ENCODE measurements at regions not wholly inside any gene's neighbourhood (a gene's known extent, or its start where the extent isn't known, plus 50 kb on each side); places are given as distances from the start of the nearest gene placed in this dataset.
"Not testable (repeated sequence)": the region's sequence is repeated elsewhere in the genome, so short reads cannot be mapped to it uniquely, and the experiment has no call there.

- Histone ChIP-seq H2BK12ac (ENCODE audit: low read length) (no peak overlapping the region), H3K14ac (ENCODE audit: low read length) (no peak overlapping the region), H4K91ac (ENCODE audit: low read depth, low read length) (no peak overlapping the region), H3K4me3 (ENCODE audit: low read depth, low read length) (no peak overlapping the region), H4K12ac (ENCODE audit: low read depth, low read length) (no peak overlapping the region), H2BK5ac (ENCODE audit: low read depth, low read length, poor library complexity) (no peak overlapping the region), H3K79me2 (ENCODE audit: control insufficient read depth, insufficient read depth, low read length, poor library complexity) (no peaks in the 10 kb centered on the region), H3K18ac (ENCODE audit: low read length) (no peak overlapping the region), H3K9ac (ENCODE audit: low read length) (no peak overlapping the region), H3K79me1 (ENCODE audit: low read length) (no peaks in the 10 kb centered on the region), H3K27me3 (ENCODE audit: insufficient read depth, low read length) (no peaks in the 10 kb centered on the region), H3K23ac (ENCODE audit: low read length) (no peak overlapping the region), H4K8ac (ENCODE audit: low read depth, low read length) (no peak overlapping the region), H2BK120ac (ENCODE audit: insufficient read depth, low read length, poor library complexity) (no peak overlapping the region), H3K4me1 (ENCODE audit: control insufficient read depth in 1 of 2, insufficient read depth in 2 of 2, low read length in 2 of 2) (no peaks in the 10 kb centered on the region), H3K4me2 (ENCODE audit: low read length) (no peak overlapping the region), H3K27ac (ENCODE audit: low read depth, low read length) (no peak overlapping the region), H3K36me3 (ENCODE audit: control insufficient read depth in 1 of 2, insufficient read depth in 2 of 2, low read length in 2 of 2) (no peaks in the 10 kb centered on the region), H3K9me3 (ENCODE audit: insufficient read depth, low read depth, low read length) (no peaks in the 10 kb centered on the region), H3K4ac (ENCODE audit: low read depth, low read length) (no peak overlapping the region), H2AK5ac (ENCODE audit: low read length) (no peak overlapping the region), H2AFZ (ENCODE audit: insufficient read depth, low read length, poor library complexity) (no peak overlapping the region)
- DNase-seq: no peak
- WGBS (ENCODE audit: extremely low coverage, insufficient coverage, insufficient read length): no CpG with 5 or more reads among the region's 1 CpG
Measured at GRCh38 chr11:81203876-81204275, 1529.8 kb downstream of the FAM181B start.

GRCh38 chr11:81197396-81197795 lies 1536.3 kb downstream of the FAM181B start:
- H3K23ac ChIP-seq (ENCODE audit: low read length): no peak overlapping the region
- H2AFZ ChIP-seq (ENCODE audit: insufficient read depth, low read length, poor library complexity): no peak overlapping the region
- H2BK5ac ChIP-seq (ENCODE audit: low read depth, low read length, poor library complexity): no peak overlapping the region
- H2BK12ac ChIP-seq (ENCODE audit: low read length): no peak overlapping the region
- H3K79me2 ChIP-seq (ENCODE audit: control insufficient read depth, insufficient read depth, low read length, poor library complexity): no peaks in the 10 kb centered on the region
- H3K4me3 ChIP-seq (ENCODE audit: low read depth, low read length): no peak overlapping the region
- no peak overlapping the region for H2AK5ac ChIP-seq (ENCODE audit: low read length)
- no peak overlapping the region for H3K9ac ChIP-seq (ENCODE audit: low read length)
- H3K14ac ChIP-seq (ENCODE audit: low read length): no peak overlapping the region
- no peaks in the 10 kb centered on the region for H3K4me1 ChIP-seq (ENCODE audit: control insufficient read depth in 1 of 2, insufficient read depth in 2 of 2, low read length in 2 of 2)
- no peaks in the 10 kb centered on the region for H3K36me3 ChIP-seq (ENCODE audit: control insufficient read depth in 1 of 2, insufficient read depth in 2 of 2, low read length in 2 of 2)
- WGBS (ENCODE audit: extremely low coverage, insufficient coverage, insufficient read length): no CpG with 5 or more reads among the region's 3 CpGs
- H2BK120ac ChIP-seq (ENCODE audit: insufficient read depth, low read length, poor library complexity): no peak overlapping the region
- no peak for DNase-seq
- H4K8ac ChIP-seq (ENCODE audit: low read depth, low read length): no peak overlapping the region
- no peaks in the 10 kb centered on the region for H3K79me1 ChIP-seq (ENCODE audit: low read length)
- no peak overlapping the region for H4K91ac ChIP-seq (ENCODE audit: low read depth, low read length)
- peaks cover 2% of the 10 kb centered on the region for H3K9me3 ChIP-seq (ENCODE audit: insufficient read depth, low read depth, low read length)
- H3K4ac ChIP-seq (ENCODE audit: low read depth, low read length): no peak overlapping the region
- H3K27ac ChIP-seq (ENCODE audit: low read depth, low read length): no peak overlapping the region
- H3K4me2 ChIP-seq (ENCODE audit: low read length): no peak overlapping the region
- no peak overlapping the region for H4K12ac ChIP-seq (ENCODE audit: low read depth, low read length)
- H3K27me3 ChIP-seq (ENCODE audit: insufficient read depth, low read length): no peaks in the 10 kb centered on the region
- no peak overlapping the region for H3K18ac ChIP-seq (ENCODE audit: low read length)

DNA sequence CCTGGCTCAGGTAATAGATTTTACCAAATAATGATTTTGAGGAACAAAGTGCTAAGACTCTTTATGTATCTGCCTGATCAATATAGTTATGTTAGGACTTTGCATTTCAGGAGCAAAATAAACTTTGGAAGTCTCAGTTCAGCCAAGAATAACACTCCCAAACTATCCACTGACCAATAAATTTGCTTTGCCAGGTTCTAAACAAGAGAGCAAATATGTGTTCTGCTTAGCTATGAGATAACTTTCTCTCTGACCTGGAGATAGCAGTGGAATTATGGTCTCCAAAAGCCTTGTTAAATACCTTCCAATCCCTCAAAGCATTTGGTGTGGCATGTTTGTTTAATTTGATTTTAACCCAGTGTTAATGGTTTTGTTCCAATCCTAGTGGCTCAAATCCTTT lies 1541.1 kb downstream of the FAM181B start:
- H3K79me1 ChIP-seq (ENCODE audit: low read length): no peaks in the 10 kb centered on the region
- H3K18ac ChIP-seq (ENCODE audit: low read length): no peak overlapping the region
- no peak overlapping the region for H3K4ac ChIP-seq (ENCODE audit: low read depth, low read length)
- no peak for DNase-seq
- H3K23ac ChIP-seq (ENCODE audit: low read length): no peak overlapping the region
- no peak overlapping the region for H2BK120ac ChIP-seq (ENCODE audit: insufficient read depth, low read length, poor library complexity)
- no peak overlapping the region for H2BK12ac ChIP-seq (ENCODE audit: low read length)
- H2AK5ac ChIP-seq (ENCODE audit: low read length): no peak overlapping the region
- no peak overlapping the region for H3K4me3 ChIP-seq (ENCODE audit: low read depth, low read length)
- H2AFZ ChIP-seq (ENCODE audit: insufficient read depth, low read length, poor library complexity): no peak overlapping the region
- H3K27me3 ChIP-seq (ENCODE audit: insufficient read depth, low read length): no peaks in the 10 kb centered on the region
- H3K4me2 ChIP-seq (ENCODE audit: low read length): no peak overlapping the region
- no peaks in the 10 kb centered on the region for H3K36me3 ChIP-seq (ENCODE audit: control insufficient read depth in 1 of 2, insufficient read depth in 2 of 2, low read length in 2 of 2)
- no peak overlapping the region for H4K8ac ChIP-seq (ENCODE audit: low read depth, low read length)
- no peak overlapping the region for H4K12ac ChIP-seq (ENCODE audit: low read depth, low read length)
- no peak overlapping the region for H3K14ac ChIP-seq (ENCODE audit: low read length)
- no peaks in the 10 kb centered on the region for H3K79me2 ChIP-seq (ENCODE audit: control insufficient read depth, insufficient read depth, low read length, poor library complexity)
- H3K9ac ChIP-seq (ENCODE audit: low read length): no peak overlapping the region
- H2BK5ac ChIP-seq (ENCODE audit: low read depth, low read length, poor library complexity): no peak overlapping the region
- no peak overlapping the region for H4K91ac ChIP-seq (ENCODE audit: low read depth, low read length)
- no peak overlapping the region for H3K27ac ChIP-seq (ENCODE audit: low read depth, low read length)
- no peaks in the 10 kb centered on the region for H3K9me3 ChIP-seq (ENCODE audit: insufficient read depth, low read depth, low read length)
- H3K4me1 ChIP-seq (ENCODE audit: control insufficient read depth in 1 of 2, insufficient read depth in 2 of 2, low read length in 2 of 2): no peaks in the 10 kb centered on the region

DNA sequence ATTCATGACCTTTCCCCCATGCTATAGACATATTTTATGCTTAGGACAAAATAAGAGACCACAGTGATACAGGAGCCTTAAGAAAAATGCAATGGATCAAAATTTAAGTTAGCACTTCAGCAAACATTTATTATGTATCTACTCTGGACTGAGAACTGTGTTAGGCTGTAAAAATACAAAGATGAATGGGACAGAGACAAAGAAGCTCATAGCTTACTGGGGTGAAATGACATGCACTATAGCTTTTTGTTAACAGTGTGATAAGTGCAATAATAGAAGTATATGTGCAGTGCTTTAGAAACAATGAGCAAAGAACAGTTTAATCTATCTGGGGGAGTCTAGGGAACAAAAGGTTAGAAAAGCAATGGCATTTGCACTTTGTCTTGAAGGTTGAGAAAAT lies 1543.1 kb downstream of the FAM181B start:
- no peak overlapping the region for H3K4me2 ChIP-seq (ENCODE audit: low read length)
- no peaks in the 10 kb centered on the region for H3K79me1 ChIP-seq (ENCODE audit: low read length)
- H2AFZ ChIP-seq (ENCODE audit: insufficient read depth, low read length, poor library complexity): no peak overlapping the region
- H2BK5ac ChIP-seq (ENCODE audit: low read depth, low read length, poor library complexity): no peak overlapping the region
- H3K27me3 ChIP-seq (ENCODE audit: insufficient read depth, low read length): no peaks in the 10 kb centered on the region
- H3K14ac ChIP-seq (ENCODE audit: low read length): no peak overlapping the region
- no peaks in the 10 kb centered on the region for H3K9me3 ChIP-seq (ENCODE audit: insufficient read depth, low read depth, low read length)
- no peak overlapping the region for H2AK5ac ChIP-seq (ENCODE audit: low read length)
- no peak overlapping the region for H3K4ac ChIP-seq (ENCODE audit: low read depth, low read length)
- no peak for DNase-seq
- H3K79me2 ChIP-seq (ENCODE audit: control insufficient read depth, insufficient read depth, low read length, poor library complexity): no peaks in the 10 kb centered on the region
- no peak overlapping the region for H3K4me3 ChIP-seq (ENCODE audit: low read depth, low read length)
- no peak overlapping the region for H2BK120ac ChIP-seq (ENCODE audit: insufficient read depth, low read length, poor library complexity)
- no peak overlapping the region for H4K12ac ChIP-seq (ENCODE audit: low read depth, low read length)
- H3K4me1 ChIP-seq (ENCODE audit: control insufficient read depth in 1 of 2, insufficient read depth in 2 of 2, low read length in 2 of 2): no peaks in the 10 kb centered on the region
- no peak overlapping the region for H3K23ac ChIP-seq (ENCODE audit: low read length)
- H3K36me3 ChIP-seq (ENCODE audit: control insufficient read depth in 1 of 2, insufficient read depth in 2 of 2, low read length in 2 of 2): no peaks in the 10 kb centered on the region
- H3K9ac ChIP-seq (ENCODE audit: low read length): no peak overlapping the region
- H4K91ac ChIP-seq (ENCODE audit: low read depth, low read length): no peak overlapping the region
- H3K27ac ChIP-seq (ENCODE audit: low read depth, low read length): no peak overlapping the region
- H3K18ac ChIP-seq (ENCODE audit: low read length): no peak overlapping the region
- H2BK12ac ChIP-seq (ENCODE audit: low read length): no peak overlapping the region
- H4K8ac ChIP-seq (ENCODE audit: low read depth, low read length): no peak overlapping the region

DNA sequence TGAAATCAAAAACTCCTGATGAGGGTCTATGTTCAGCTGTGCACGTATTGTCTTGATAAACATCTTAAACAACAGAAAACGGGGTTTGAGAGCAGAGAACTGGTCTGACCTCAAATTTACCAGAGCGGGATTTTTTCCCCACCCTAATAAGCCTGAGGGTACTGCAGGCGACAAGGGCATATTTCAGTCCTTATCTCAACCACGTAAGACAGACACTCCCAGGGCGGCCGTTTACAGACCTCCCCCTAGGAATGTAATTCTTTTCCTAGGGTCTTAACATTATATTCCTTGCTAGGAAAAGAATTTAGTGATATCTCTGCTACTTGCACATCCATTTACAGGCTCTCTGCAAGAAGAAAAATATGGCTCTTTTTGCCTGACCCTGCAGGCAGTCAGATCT lies 1546.6 kb downstream of the FAM181B start:
- not testable (repeated sequence) for H3K4me2 ChIP-seq (ENCODE audit: low read length); H4K91ac ChIP-seq (ENCODE audit: low read depth, low read length); H2BK120ac ChIP-seq (ENCODE audit: insufficient read depth, low read length, poor library complexity); H3K4me1 ChIP-seq (ENCODE audit: control insufficient read depth in 1 of 2, insufficient read depth in 2 of 2, low read length in 2 of 2); H2AFZ ChIP-seq (ENCODE audit: insufficient read depth, low read length, poor library complexity); H3K27me3 ChIP-seq (ENCODE audit: insufficient read depth, low read length); H2BK5ac ChIP-seq (ENCODE audit: low read depth, low read length, poor library complexity); H3K4ac ChIP-seq (ENCODE audit: low read depth, low read length); H3K23ac ChIP-seq (ENCODE audit: low read length); H3K14ac ChIP-seq (ENCODE audit: low read length); H3K79me1 ChIP-seq (ENCODE audit: low read length); H3K9ac ChIP-seq (ENCODE audit: low read length); H3K18ac ChIP-seq (ENCODE audit: low read length); DNase-seq; H3K79me2 ChIP-seq (ENCODE audit: control insufficient read depth, insufficient read depth, low read length, poor library complexity); H3K27ac ChIP-seq (ENCODE audit: low read depth, low read length); H3K36me3 ChIP-seq (ENCODE audit: control insufficient read depth in 1 of 2, insufficient read depth in 2 of 2, low read length in 2 of 2); H2AK5ac ChIP-seq (ENCODE audit: low read length); H3K9me3 ChIP-seq (ENCODE audit: insufficient read depth, low read depth, low read length); H2BK12ac ChIP-seq (ENCODE audit: low read length); H4K12ac ChIP-seq (ENCODE audit: low read depth, low read length); H4K8ac ChIP-seq (ENCODE audit: low read depth, low read length); H3K4me3 ChIP-seq (ENCODE audit: low read depth, low read length)
- WGBS (ENCODE audit: extremely low coverage, insufficient coverage, insufficient read length): no CpG with 5 or more reads among the region's 7 CpGs

Measured in trophoblast cell (in vitro differentiated cells and primary cell).